Ovary (tissue), 7 donors: ENCODE measurements at regions not wholly inside any gene's neighbourhood (a gene's known extent, or its start where the extent isn't known, plus 50 kb on each side); places are given as distances from the start of the nearest gene placed in this dataset. TPM values are rescaled to one million over a fixed set of nuclear protein-coding genes. Genes with fewer than 3 reads are reported as not detected.
"Not testable (repeated sequence)": the region's sequence is repeated elsewhere in the genome, so short reads cannot be mapped to it uniquely, and the experiment has no call there.

Source experiments
- DNase-seq, 5 donors: peaks; one replicate each; pipeline ENCODE4 v3.0.0-alpha.2; 2019 to 2020
- H3K27ac ChIP-seq, 2 donors: fragments of 200-600 bp; one replicate each; pipeline versions ENCODE4 v1.5.1 to v1.8.0; 2019 to 2022
- H3K27me3 ChIP-seq: fragments of 200-600 bp; one replicate; pipeline ENCODE4 v1.8.0; 2022
- H3K36me3 ChIP-seq: fragments of 200-600 bp; sonication (generic); one replicate; pipeline ENCODE4 v1.5.1; 2019
- H3K4me1 ChIP-seq: one replicate; pipeline ENCODE4 v1.8.1; 2013; ENCODE audit warnings: mild to moderate bottlenecking, moderate library complexity; ENCODE audit not compliant: insufficient read depth
- H3K4me3 ChIP-seq: fragments of 200-600 bp; sonication (generic); one replicate; pipeline ENCODE4 v1.5.1; 2017
- H3K9me3 ChIP-seq, 2 donors: fragments of 200-600 bp in 1 of 2; sonication (generic) in 1 of 2; one replicate each; pipeline versions ENCODE4 v1.5.1 to v1.8.1; 2013 to 2019; ENCODE audit warnings: mild to moderate bottlenecking in 1 of 2, moderate library complexity in 1 of 2
- EP300 ChIP-seq: sonication (generic); formaldehyde crosslinking; IDR thresholded peaks from one replicate; pipeline ENCODE4 v1.6.1; 2017; ENCODE audit warnings: antibody characterized with exemption
- POLR2A ChIP-seq: fragments of 450-650 bp; IDR thresholded peaks from one replicate; pipeline ENCODE4 v1.6.1; 2017; ENCODE audit warnings: antibody characterized with exemption, mild to moderate bottlenecking, moderate library complexity
- WGBS, 3 donors: extraction: QIAGEN DNeasy Blood & Tissue Kit in 1 of 3; methylation state at CpG; one replicate each; pipeline versions ENCODE4 v1.1.5 to v1.1.7; 2013 to 2017; 5-methylcytosine and 5-hydroxymethylcytosine counted together
- intact Hi-C, 4 donors: fragments of 100-400 bp; cut with DNase I; formaldehyde crosslinking; loops; one replicate each; pipeline versions ENCODE4 v1.11.0 to v1.15.1; 2022 to 2023
- small RNA-seq: library from RNA; depleted of rRNA; stranded (forward); fragments of <200 nt; gene quantifications from one replicate; pipeline ENCODE3, GENCODE V24; 2016
- TF ChIP-seq, protein P1 (sequence below), 3 donors: fragments of 450-650 bp in 2 of 3; fragments of 200-600 bp in 1 of 3; IDR thresholded peaks; one replicate each; pipeline versions ENCODE4 v1.5.1 to v1.8.0; 2016 to 2022; ENCODE audit warnings: antibody characterized with exemption in 3 of 3, mild to moderate bottlenecking in 1 of 3
- donor health status: DM: no; HTN: no; CAD: no; lungs with moderate emphysema.
- donor health status: DM: no; HTN: no; CAD: no.
- donor health status: Bipolar disorder and iron deficiency.
- donor health status: DM: no; HTN: no; CAD: no.
- donor health status: DM: yes; HTN: yes; CAD: no.

DNA sequence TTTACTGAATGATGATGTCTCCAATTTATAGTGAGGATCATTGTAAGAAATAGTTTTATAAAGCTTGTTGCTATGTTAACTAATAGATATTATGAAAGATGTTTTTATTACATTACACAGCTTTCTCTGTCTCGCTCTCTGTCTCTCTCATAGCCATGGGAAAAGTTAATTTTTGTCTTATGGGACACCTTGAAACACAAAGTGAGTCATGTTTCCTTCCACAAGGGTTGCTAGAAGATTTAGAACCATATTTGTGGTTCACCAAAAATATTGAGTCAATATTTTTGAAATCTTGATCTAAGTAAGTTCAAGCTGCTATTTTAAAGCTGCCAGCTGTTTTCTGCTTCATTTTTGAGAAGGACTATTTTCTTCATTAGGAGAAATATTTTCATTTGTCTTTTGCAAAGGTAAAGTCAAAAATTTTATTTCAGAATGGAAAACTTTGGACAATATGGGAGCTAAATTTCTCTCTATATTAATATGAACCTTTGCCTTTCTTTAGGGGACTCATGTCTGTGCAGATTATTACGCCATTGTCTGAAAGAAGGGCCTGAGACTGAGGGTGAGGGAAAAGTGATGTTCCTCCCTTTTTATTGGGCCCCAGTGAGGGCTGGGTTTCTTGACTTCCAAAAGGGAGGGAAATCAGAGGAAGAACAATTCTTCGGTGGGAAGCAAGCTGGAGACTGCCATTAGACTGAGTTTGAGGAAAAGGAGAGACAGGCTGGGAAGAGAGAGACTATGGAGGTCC, 87.9 kb upstream of the SLC24A2 start:
- no peak for TF ChIP-seq POLR2A
- no peak for TF ChIP-seq EP300
- H3K4me1 ChIP-seq, result no peaks in the 10 kb centered on the region
- H3K36me3 ChIP-seq, result no peaks in the 10 kb centered on the region
- no peak overlapping the region for H3K4me3 ChIP-seq
- intact Hi-C loops, result no loop called here
- H3K27ac ChIP-seq, result no peak overlapping the region
- H3K27me3 ChIP-seq, result no peaks in the 10 kb centered on the region
- no peaks in the 10 kb centered on the region for H3K9me3 ChIP-seq
- DNase-seq, result no peak
- WGBS, 3 donors, result 77 to 82% (median 80%) methylated on average over 3 of the region's 3 CpGs

DNA sequence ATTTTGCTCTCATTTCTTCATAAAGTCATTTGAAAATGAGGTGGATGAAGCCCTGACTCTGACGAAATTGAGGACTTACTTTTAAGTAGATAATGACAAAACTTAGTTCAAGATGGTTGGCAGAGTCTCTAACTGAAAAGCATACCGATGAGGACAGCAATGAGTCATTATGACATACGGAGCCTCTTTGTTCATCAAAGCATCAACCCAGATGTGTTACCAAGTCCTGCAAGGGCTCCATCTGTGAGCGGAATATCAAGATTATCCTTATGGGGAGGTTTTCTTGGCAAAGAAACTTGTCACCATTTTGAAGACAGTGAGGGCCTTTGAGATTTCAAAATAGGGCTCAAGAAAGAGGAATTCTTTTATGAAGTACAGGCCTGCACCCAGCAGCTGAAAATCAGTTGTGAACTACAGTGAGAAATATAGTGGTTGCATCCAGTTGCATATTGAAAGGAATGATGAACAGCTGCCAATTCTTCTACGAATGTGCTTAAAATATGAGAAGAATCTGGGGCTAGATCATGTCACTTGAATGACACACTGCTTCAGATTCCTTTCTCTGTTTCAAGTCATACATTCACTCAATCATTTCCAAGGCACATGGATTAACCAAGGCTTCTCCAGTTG, 86.6 kb upstream of the SLC24A2 start:
- Histone ChIP-seq H3K4me1 (no peaks in the 10 kb centered on the region), H3K27me3 (no peaks in the 10 kb centered on the region), H3K27ac (no peak overlapping the region), H3K9me3 (no peaks in the 10 kb centered on the region), H3K36me3 (no peaks in the 10 kb centered on the region), H3K4me3 (no peak overlapping the region)
- no peak for DNase-seq
- WGBS, 3 donors, result 78 to 85% (median 84%) methylated on average over 5 of the region's 5 CpGs
- TF ChIP-seq EP300, result no peak
- intact Hi-C loops, result no loop called here

DNA sequence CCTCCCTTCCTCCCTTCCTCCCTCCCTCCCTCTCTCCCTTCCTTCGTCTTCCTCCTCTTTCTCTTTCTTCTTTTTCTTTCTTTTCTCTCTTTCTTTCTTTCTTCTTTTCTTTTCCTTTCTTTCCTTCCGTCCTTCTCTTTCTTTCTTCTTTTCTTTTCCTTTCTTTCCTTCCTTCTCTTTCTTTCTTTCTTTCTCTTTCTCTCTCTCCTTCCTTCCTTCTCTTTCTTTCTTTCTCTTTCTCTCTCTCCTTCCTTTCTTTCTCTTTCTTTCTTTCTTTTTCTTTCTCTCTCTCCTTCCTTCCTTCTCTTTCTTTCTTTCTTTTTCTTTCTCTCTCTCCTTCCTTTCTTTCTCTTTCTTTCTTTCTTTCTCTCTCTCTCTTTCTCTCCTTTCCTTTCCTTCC, 84.4 kb upstream of the SLC24A2 start:
- H3K36me3 ChIP-seq, H3K27me3 ChIP-seq, intact Hi-C loops, H3K4me1 ChIP-seq, H3K27ac ChIP-seq, H3K4me3 ChIP-seq, DNase-seq, H3K9me3 ChIP-seq: not testable (repeated sequence)
- 68 to 85% (median 83%) methylated on average over 2 of the region's 2 CpGs for WGBS, 3 donors

DNA sequence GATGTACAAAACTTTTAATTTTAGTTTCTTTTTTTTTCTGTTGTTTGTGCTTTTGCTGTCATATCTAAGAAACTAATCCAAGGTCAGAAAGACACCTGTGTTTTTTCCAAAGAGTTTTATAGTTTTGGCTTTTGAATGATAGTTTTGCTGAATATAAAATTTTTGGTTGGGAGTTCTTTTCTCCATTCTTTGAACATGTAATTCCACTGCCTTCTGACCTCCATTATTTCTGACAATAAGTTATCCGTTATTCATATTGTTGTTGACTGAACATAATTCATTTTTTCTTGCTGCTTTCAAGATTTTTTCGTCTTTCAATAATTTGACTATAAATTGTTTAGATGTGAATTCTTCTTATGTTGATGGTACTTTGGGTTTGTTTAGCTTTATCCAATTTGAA, 82.2 kb upstream of the SLC24A2 start:
- no peaks in the 10 kb centered on the region for H3K9me3 ChIP-seq
- H3K4me1 ChIP-seq, result no peaks in the 10 kb centered on the region
- H3K36me3 ChIP-seq, result no peaks in the 10 kb centered on the region
- WGBS, 3 donors, result 92 to 93% (median 92%) methylated on average over 2 of the region's 2 CpGs
- no peaks in the 10 kb centered on the region for H3K27me3 ChIP-seq
- H3K27ac ChIP-seq, result no peak overlapping the region
- intact Hi-C loops, result no loop called here
- no peak overlapping the region for H3K4me3 ChIP-seq
- DNase-seq, result no peak
- TF ChIP-seq, protein P1, sequence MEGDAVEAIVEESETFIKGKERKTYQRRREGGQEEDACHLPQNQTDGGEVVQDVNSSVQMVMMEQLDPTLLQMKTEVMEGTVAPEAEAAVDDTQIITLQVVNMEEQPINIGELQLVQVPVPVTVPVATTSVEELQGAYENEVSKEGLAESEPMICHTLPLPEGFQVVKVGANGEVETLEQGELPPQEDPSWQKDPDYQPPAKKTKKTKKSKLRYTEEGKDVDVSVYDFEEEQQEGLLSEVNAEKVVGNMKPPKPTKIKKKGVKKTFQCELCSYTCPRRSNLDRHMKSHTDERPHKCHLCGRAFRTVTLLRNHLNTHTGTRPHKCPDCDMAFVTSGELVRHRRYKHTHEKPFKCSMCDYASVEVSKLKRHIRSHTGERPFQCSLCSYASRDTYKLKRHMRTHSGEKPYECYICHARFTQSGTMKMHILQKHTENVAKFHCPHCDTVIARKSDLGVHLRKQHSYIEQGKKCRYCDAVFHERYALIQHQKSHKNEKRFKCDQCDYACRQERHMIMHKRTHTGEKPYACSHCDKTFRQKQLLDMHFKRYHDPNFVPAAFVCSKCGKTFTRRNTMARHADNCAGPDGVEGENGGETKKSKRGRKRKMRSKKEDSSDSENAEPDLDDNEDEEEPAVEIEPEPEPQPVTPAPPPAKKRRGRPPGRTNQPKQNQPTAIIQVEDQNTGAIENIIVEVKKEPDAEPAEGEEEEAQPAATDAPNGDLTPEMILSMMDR (IDR thresholded peaks at IDR 0.05), result no peak
- no peak for TF ChIP-seq POLR2A
- TF ChIP-seq EP300, result no peak

DNA sequence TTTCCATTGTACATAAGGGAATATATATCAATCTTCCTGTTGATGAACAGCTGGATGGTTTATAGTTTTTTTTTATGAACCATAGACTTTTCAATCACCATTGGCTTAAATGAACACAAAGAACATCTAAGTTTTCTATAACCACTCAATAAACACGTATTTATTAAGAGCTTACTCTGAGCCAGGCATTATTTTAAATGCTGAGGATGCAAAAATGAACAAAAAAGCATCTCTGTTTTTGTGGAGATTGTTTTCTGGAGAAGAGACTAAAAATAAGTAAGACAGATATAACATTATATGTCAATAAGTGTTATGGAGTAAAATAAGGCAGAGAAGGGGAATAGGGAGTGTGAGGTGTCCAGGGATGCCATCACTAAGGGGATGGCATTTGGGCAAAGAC, 52.1 kb upstream of the SLC24A2 start:
- no peak for TF ChIP-seq EP300
- TF ChIP-seq, protein P1 (IDR thresholded peaks at IDR 0.05), result no peak
- TF ChIP-seq POLR2A, result no peak
- no peaks in the 10 kb centered on the region for H3K36me3 ChIP-seq
- no peaks in the 10 kb centered on the region for H3K4me1 ChIP-seq
- no peak overlapping the region for H3K27ac ChIP-seq
- H3K27me3 ChIP-seq, result no peaks in the 10 kb centered on the region
- no peaks in the 10 kb centered on the region for H3K9me3 ChIP-seq
- intact Hi-C loops, result no loop called here
- no peak for DNase-seq
- H3K4me3 ChIP-seq, result no peak overlapping the region
- WGBS, 3 donors, result 45 to 52% (median 48%) methylated on average over 1 of the region's 1 CpG

Small RNA genes lying in the stretch of these regions (small RNA-seq; reads per million reads assigned to genes)
- gene AL158077.1, result not detected
